Panc1 (cell line): ENCODE measurements at regions not wholly inside any gene's neighbourhood (a gene's known extent, or its start where the extent isn't known, plus 50 kb on each side); places are given as distances from the start of the nearest gene placed in this dataset.

Source experiments
- ATAC-seq: fragments of 200-7000 bp; cut with Tn5 transposase; 2 replicates; pipeline ENCODE4 v1.9.1; 2020; ENCODE audit warnings: mild to moderate bottlenecking, moderate library complexity
- BruUV-seq: library from RNA; stranded (reverse); fragments of 400-500 nt; replicated peaks from 2 replicates; lab custom pipeline; 2021; lab: Mats Ljungman, UMichigan
- CTCF ChIA-PET: fragments of 300-600 bp; sonication (Branson Sonifier 250); formaldehyde crosslinking; loops from one replicate; lab custom pipeline; 2022; ENCODE audit warnings: antibody characterized with exemption; lab: Charles Lee
- POLR2A ChIA-PET: fragments of 300-600 bp; sonication (Branson Sonifier 250); formaldehyde crosslinking; loops from one replicate; lab custom pipeline; 2022; ENCODE audit warnings: antibody characterized with exemption; lab: Charles Lee
- DNase-seq: peaks from one replicate; pipeline ENCODE4 v3.0.0-alpha.2; 2010; ENCODE audit warnings: low read depth, low spot score
- H3K27ac ChIP-seq: 2 replicates; pipeline ENCODE4 v1.5.1; 2011; ENCODE audit warnings: mild to moderate bottlenecking, low read length, inconsistent platforms
- H3K27me3 ChIP-seq: fragments of 200-500 bp; sonication (Bioruptor generic); 2 replicates; pipeline ENCODE4 v1.6.0; 2014; ENCODE audit warnings: low read length, inconsistent platforms; ENCODE audit not compliant: control insufficient read depth, insufficient read depth
- H3K36me3 ChIP-seq: fragments of 200-500 bp; sonication (Bioruptor generic); 2 replicates; pipeline ENCODE4 v1.5.1; 2014; ENCODE audit warnings: inconsistent platforms, mild to moderate bottlenecking, low read length, moderate library complexity; ENCODE audit not compliant: control insufficient read depth, insufficient read depth
- H3K4me1 ChIP-seq: 2 replicates; pipeline ENCODE4 v1.5.1; 2011; ENCODE audit warnings: inconsistent platforms, mild to moderate bottlenecking, low read length, moderate library complexity; ENCODE audit not compliant: control insufficient read depth, insufficient read depth
- H3K4me3 ChIP-seq, 2 experiments: 2 replicates each; pipeline ENCODE4 v1.5.1; 2011 to 2012; ENCODE audit warnings: low read depth in 2 of 2, low read length in 2 of 2, mild to moderate bottlenecking in 2 of 2, inconsistent platforms in 1 of 2, moderate library complexity in 1 of 2
- H3K9me3 ChIP-seq: fragments of 200-500 bp; sonication (Bioruptor generic); 2 replicates; pipeline ENCODE4 v1.5.1; 2014; ENCODE audit warnings: low read depth, mild to moderate bottlenecking, inconsistent platforms, low read length, moderate library complexity; ENCODE audit not compliant: control insufficient read depth, insufficient read depth
- CTCF ChIP-seq: fragments of 450-650 bp; IDR thresholded peaks from 2 replicates; pipeline ENCODE4 v1.5.1; 2017; ENCODE audit warnings: mild to moderate bottlenecking
- POLR2AphosphoS5 ChIP-seq: IDR thresholded peaks from 2 replicates; pipeline ENCODE4 v1.6.1; 2012; ENCODE audit warnings: mild to moderate bottlenecking, low read depth, low read length, moderate library complexity
- SIN3A ChIP-seq: IDR thresholded peaks from 2 replicates; pipeline ENCODE4 v1.6.1; 2012; ENCODE audit warnings: low read depth, mild to moderate bottlenecking, low read length, moderate library complexity, borderline replicate concordance; ENCODE audit not compliant: insufficient read depth
- TCF7L2 ChIP-seq: IDR thresholded peaks from 2 replicates; pipeline ENCODE4 v1.6.1; 2011; ENCODE audit warnings: mild to moderate bottlenecking, low read depth, low read length, inconsistent platforms
- in situ Hi-C: cut with HindIII; loops from 2 replicates; pipeline ENCODE4 v1.10.0; 2016; ENCODE audit warnings: low sequenced_read_pairs, low pct_unique_long_range_greater_than_20kb
- intact Hi-C: fragments of 100-400 bp; cut with micrococcal nuclease; formaldehyde crosslinking; loops from one replicate; pipeline ENCODE4 v1.10.0; 2022; ENCODE audit not compliant: unreplicated experiment
- TF ChIP-seq, protein P1 (sequence below), 2 experiments: IDR thresholded peaks; 2 replicates each; pipeline ENCODE4 v1.6.1; 2011 to 2012; ENCODE audit warnings: low read depth in 2 of 2, control low read depth in 1 of 2, low read length in 1 of 2, mild to moderate bottlenecking in 1 of 2, moderate library complexity in 1 of 2; ENCODE audit not compliant: insufficient read depth in 1 of 2

DNA sequence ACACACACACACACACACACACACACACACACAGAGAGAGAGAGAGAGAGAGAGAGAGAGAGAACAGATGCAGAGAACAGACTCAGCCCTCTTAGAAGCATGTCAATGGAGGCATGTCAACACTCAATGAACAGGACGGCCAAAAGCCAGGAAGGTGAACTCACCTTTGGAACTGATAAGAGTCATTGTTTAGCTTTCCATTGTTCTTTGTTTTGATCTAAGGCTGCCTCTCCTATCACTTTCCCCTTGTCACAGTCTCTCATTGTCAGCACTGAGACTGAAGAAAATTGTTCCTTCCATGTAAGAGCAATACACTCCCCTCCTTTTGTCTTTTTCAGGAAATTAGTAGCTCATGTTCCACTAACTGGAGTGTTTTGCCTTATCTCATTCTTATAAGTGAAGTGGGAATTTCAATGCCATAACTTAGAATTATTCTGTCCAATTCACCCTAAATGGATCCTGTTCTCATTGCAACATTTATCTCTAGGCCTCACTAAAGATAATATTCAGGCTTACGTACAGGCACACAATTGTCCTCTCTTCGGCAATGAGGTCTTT is 218.0 kb downstream of the DUSP6 start:
- no peak overlapping the region for H3K27ac ChIP-seq
- ATAC-seq (no peak), DNase-seq (no peak)
- BruUV-seq, result no TSS peak
- POLR2A ChIA-PET, result no interaction called here
- H3K27me3 ChIP-seq, result no peaks in the 10 kb centered on the region
- in situ Hi-C loops, result no loop called here
- intact Hi-C loops, result no loop called here
- H3K4me1 ChIP-seq, result no peaks in the 10 kb centered on the region
- CTCF ChIA-PET, result no interaction called here
- no peak overlapping the region for H3K4me3 ChIP-seq
- TF ChIP-seq, protein P1, sequence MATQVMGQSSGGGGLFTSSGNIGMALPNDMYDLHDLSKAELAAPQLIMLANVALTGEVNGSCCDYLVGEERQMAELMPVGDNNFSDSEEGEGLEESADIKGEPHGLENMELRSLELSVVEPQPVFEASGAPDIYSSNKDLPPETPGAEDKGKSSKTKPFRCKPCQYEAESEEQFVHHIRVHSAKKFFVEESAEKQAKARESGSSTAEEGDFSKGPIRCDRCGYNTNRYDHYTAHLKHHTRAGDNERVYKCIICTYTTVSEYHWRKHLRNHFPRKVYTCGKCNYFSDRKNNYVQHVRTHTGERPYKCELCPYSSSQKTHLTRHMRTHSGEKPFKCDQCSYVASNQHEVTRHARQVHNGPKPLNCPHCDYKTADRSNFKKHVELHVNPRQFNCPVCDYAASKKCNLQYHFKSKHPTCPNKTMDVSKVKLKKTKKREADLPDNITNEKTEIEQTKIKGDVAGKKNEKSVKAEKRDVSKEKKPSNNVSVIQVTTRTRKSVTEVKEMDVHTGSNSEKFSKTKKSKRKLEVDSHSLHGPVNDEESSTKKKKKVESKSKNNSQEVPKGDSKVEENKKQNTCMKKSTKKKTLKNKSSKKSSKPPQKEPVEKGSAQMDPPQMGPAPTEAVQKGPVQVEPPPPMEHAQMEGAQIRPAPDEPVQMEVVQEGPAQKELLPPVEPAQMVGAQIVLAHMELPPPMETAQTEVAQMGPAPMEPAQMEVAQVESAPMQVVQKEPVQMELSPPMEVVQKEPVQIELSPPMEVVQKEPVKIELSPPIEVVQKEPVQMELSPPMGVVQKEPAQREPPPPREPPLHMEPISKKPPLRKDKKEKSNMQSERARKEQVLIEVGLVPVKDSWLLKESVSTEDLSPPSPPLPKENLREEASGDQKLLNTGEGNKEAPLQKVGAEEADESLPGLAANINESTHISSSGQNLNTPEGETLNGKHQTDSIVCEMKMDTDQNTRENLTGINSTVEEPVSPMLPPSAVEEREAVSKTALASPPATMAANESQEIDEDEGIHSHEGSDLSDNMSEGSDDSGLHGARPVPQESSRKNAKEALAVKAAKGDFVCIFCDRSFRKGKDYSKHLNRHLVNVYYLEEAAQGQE (IDR thresholded peaks at IDR 0.05; ENCODE audit: insufficient read depth in 1 of 2, low read depth in 2 of 2, low read length in 1 of 2), result no peak
- no peak for TF ChIP-seq TCF7L2
- no peaks in the 10 kb centered on the region for H3K36me3 ChIP-seq
- no peaks in the 10 kb centered on the region for H3K9me3 ChIP-seq

DNA sequence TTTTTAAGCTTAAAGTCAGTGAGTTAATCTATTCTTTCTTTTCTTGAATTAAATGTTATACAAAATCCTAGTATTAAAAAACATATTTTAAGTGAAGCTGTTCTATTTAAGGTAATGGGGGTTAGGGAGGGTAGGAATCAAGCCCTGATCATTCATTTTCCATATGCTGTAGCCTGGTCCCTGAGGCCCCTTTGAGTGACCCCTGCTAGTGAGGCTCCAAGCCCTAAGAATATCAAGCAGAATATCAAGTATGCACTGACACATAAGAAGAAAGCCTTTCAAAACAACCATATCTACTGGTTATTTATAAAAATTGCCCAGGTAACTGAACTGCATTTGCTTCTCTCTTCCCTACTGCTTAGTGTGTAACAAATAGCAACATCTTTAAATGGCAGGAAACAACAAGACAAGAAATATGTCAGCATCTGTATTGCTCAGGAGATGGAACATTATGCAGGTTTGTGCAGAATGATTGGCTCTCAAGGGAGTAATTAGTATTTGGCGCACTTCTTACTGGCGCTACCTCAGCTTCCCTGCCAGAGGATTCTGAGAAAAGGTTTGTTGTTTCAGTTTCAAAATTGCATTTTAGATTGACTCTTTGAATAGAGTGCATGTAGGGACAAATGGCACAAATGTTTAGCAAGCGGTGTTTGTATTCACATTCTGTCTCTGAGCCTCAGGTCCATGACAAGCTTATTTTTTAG is 223.0 kb downstream of the DUSP6 start:
- ChIA-PET CTCF (no interaction called here), POLR2A (no interaction called here)
- intact Hi-C loops (no loop called here), in situ Hi-C loops (no loop called here)
- ATAC-seq (no peak), DNase-seq (no peak)
- H3K4me1 ChIP-seq, result no peaks in the 10 kb centered on the region
- H3K36me3 ChIP-seq, result no peaks in the 10 kb centered on the region
- no peak overlapping the region for H3K4me3 ChIP-seq
- BruUV-seq, result no TSS peak
- no peaks in the 10 kb centered on the region for H3K9me3 ChIP-seq
- TF ChIP-seq TCF7L2, result no peak
- H3K27me3 ChIP-seq, result no peaks in the 10 kb centered on the region
- H3K27ac ChIP-seq, result no peak overlapping the region

- DNase-seq, result no peak
- no peaks in the 10 kb centered on the region for H3K36me3 ChIP-seq
- no TSS peak for BruUV-seq
- in situ Hi-C loops, result no loop called here
- ChIA-PET POLR2A (no interaction called here), CTCF (no interaction called here)
- no peaks in the 10 kb centered on the region for H3K4me1 ChIP-seq
- no peak overlapping the region for H3K27ac ChIP-seq
- H3K4me3 ChIP-seq, result no peak overlapping the region
- intact Hi-C loops, result no loop called here
- no peaks in the 10 kb centered on the region for H3K9me3 ChIP-seq
- ATAC-seq, result no peak
- TF ChIP-seq SIN3A (no peak), CTCF (no peak), TCF7L2 (no peak), POLR2AphosphoS5 (no peak)
- TF ChIP-seq, protein P1 (IDR thresholded peaks at IDR 0.05; ENCODE audit: insufficient read depth in 1 of 2, low read depth in 2 of 2, low read length in 1 of 2), result no peak
- H3K27me3 ChIP-seq, result no peaks in the 10 kb centered on the region
Observed at GRCh38 chr12:89126712-89127111, 225.6 kb downstream of the DUSP6 start.
